Hepatocyte (in vitro differentiated cells): ENCODE measurements at regions not wholly inside any gene's neighbourhood (a gene's known extent, or its start where the extent isn't known, plus 50 kb on each side); places are given as distances from the start of the nearest gene placed in this dataset.

Source experiments
- CTCF ChIP-seq: fragments of 200-600 bp; sonication (generic); IDR thresholded peaks from 2 replicates; pipeline ENCODE4 v1.5.1; 2016; ENCODE audit warnings: antibody characterized with exemption, mild to moderate bottlenecking; ENCODE audit not compliant: poor library complexity
- EZH2phosphoT487 ChIP-seq: fragments of 200-600 bp; sonication (generic); IDR thresholded peaks from one replicate; pipeline ENCODE4 v1.6.1; 2018; ENCODE audit warnings: antibody characterized with exemption, mild to moderate bottlenecking, low read depth, moderate library complexity; ENCODE audit not compliant: unreplicated experiment, severe bottlenecking

- TF ChIP-seq CTCF (no peak), EZH2phosphoT487 (no peak)
Measured at GRCh38 chr4:19159874-19160273, 1091.8 kb upstream of the SLIT2 start.
